SJSA1 (cell line): ENCODE measurements at regions not wholly inside any gene's neighbourhood (a gene's known extent, or its start where the extent isn't known, plus 50 kb on each side); places are given as distances from the start of the nearest gene placed in this dataset.

Experiments used
- DNase-seq, 2 experiments: peaks; one replicate each; pipeline ENCODE4 v3.0.0-alpha.2; 2015 to 2020; ENCODE audit warnings: low spot score in 2 of 2, low read depth in 1 of 2
- H3K27ac ChIP-seq: fragments of 250-450 bp; sonication (Bioruptor Pico); 2 replicates; pipeline ENCODE4 v1.5.1; 2020; ENCODE audit warnings: mild to moderate bottlenecking, moderate library complexity
- H3K27me3 ChIP-seq: fragments of 250-450 bp; sonication (Bioruptor Pico); replicated peaks from 2 replicates; pipeline ENCODE4 v1.5.1; 2020; ENCODE audit warnings: mild to moderate bottlenecking, moderate library complexity
- H3K36me3 ChIP-seq: fragments of 250-450 bp; sonication (Bioruptor Pico); 2 replicates; pipeline ENCODE4 v1.5.1; 2020; ENCODE audit warnings: mild to moderate bottlenecking
- H3K4me1 ChIP-seq: fragments of 250-450 bp; sonication (Bioruptor Pico); replicated peaks from 2 replicates; pipeline ENCODE4 v1.6.1; 2021; ENCODE audit warnings: mild to moderate bottlenecking
- H3K4me3 ChIP-seq: fragments of 250-450 bp; sonication (Bioruptor Pico); 2 replicates; pipeline ENCODE4 v1.5.1; 2020; ENCODE audit warnings: mild to moderate bottlenecking
- H3K9me3 ChIP-seq: fragments of 250-450 bp; sonication (Bioruptor Pico); replicated peaks from 2 replicates; pipeline ENCODE4 v1.5.1; 2020; ENCODE audit warnings: mild to moderate bottlenecking

DNA sequence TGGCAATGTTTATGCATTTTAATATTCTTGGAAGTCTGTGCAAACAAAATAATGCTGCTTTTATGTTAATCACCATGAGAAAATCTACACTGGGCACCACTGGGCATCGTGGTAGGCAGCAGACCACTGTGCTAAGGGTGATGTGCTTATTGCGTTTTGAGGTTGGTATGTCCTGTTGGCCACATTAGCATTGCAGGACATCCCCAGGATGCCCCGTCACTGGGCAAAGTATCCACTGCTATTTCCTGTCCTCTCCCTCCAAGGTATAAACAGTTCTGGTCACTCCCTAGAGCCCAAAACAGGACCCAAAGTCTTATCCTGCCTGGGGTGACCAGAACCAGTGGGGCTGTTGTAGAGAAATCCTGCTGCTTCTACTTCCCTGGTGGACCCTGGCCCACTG, 284.2 kb upstream of the ROPN1 start:
- no peak for DNase-seq
- no peaks in the 10 kb centered on the region for H3K9me3 ChIP-seq
- no peak overlapping the region for H3K27ac ChIP-seq

DNA sequence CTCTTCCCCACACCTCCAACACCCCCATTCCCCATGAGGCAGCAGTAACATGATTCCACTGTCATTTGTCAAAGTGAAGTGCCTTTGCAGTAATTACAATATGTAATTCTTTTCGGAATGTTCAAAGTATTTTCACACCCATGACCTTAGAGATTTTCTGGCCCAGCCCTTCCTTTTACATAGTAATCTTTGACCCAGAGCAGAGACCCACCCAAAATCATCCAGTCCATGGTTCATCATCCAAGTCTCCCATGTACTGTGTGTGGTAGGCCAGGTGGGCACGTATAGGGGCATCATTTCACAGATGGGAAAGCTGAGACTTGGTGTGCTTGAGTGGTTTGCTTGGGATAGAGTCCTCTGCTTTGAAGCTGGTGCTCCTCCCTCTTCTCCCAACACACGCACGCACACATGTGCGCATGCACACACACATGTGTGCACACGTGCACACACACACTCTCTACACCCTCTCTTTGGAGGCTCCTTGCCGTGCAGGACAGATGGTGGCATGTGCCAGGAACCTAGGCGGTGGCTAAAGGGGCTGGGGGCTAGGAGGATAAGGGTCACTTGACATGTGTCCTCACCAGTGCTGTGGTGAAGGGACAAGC, 284.7 kb upstream of the ROPN1 start:
- no peak overlapping the region for H3K4me3 ChIP-seq
- no peak for DNase-seq
- no peaks in the 10 kb centered on the region for H3K9me3 ChIP-seq
- peaks cover 22% of the 10 kb centered on the region for H3K4me1 ChIP-seq
- no peak overlapping the region for H3K27ac ChIP-seq
- H3K36me3 ChIP-seq, result no peaks in the 10 kb centered on the region
- no peaks in the 10 kb centered on the region for H3K27me3 ChIP-seq

More for the DNA sequence above, 284.2 kb upstream of the ROPN1 start:
- H3K36me3 ChIP-seq, result no peaks in the 10 kb centered on the region
- no peaks in the 10 kb centered on the region for H3K27me3 ChIP-seq
- H3K4me1 ChIP-seq, result peaks cover 22% of the 10 kb centered on the region
- H3K4me3 ChIP-seq, result no peak overlapping the region

DNA sequence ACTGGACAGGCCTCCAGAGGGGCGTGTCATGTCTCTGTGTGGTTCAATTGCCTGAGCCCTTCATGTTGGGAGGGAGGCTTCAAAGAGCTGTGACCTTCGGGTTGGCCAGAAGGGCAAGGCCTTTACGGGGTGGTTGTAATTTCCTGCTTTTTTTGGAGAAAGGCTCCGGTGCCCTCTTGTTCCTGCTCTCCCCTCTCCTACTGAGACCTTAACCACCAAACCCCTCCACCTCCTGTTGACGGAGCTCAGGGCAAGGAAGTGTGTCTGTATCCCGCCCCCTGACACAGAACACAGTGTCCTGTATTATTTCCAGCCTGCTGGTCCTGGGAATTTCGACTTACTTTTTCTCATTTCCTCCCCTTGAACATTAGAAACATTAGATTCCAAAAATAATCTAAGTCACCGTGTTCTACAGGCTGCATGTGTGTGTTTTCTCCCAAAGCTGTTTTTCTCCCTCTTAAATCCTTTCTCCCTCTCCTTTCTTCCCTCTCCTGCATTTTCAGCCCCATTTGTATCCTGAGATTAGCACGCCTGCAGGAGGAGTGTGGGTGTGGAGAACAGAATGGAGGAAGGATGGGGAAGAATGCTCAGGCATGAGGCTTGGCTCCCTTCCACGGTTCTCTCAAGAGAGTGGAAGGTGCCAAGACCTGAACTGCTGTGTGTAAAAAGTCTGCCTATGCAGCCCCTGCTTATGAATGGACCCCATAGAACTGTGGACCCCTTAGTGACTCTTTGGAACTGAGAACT, 285.4 kb upstream of the ROPN1 start:
- no peaks in the 10 kb centered on the region for H3K36me3 ChIP-seq
- no peaks in the 10 kb centered on the region for H3K27me3 ChIP-seq
- H3K4me1 ChIP-seq, result peaks cover 16% of the 10 kb centered on the region
- DNase-seq, result no peak
- no peak overlapping the region for H3K4me3 ChIP-seq
- H3K27ac ChIP-seq, result no peak overlapping the region
- no peaks in the 10 kb centered on the region for H3K9me3 ChIP-seq

DNA sequence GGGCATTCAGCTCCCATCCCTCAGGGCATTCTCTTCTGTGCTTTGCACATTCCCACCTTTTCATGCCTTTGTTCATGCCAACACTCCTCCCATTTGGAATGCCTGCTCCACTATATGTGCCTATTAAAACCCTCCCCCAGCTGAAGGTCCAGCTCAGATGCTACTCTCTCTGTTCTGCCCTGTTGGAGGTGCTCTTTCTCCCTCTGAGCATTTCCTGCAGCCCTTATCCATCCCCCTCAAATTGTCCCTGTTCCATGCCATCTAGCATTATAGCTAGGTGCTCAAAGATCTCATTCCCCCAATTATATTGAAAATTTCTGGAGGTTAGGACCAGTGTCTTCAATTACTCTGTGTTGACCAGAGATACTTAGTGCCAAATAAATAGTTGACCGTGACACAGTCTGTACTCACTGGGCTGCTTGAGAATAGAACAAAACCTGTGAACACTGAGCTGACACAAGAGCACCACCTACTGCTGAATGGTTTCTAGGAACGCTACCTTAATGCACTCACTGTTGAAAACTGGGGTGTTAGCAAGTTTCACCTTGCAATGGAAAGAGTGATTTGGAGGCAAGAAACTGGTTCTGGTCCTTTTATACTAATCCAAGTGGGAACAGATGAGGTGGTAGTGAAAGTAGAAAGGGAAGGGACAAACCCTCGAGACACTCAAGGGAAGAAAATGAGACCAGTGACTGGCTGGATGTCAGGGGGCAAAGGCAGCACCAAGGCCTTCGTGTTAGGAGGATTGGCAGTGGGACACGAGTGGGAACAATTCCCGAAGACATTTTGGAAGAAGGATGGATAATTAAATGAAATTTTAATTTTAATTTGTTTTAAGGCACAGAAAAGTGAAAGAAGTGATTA, 289.8 kb upstream of the ROPN1 start:
- Histone ChIP-seq H3K27me3 (no peaks in the 10 kb centered on the region), H3K36me3 (no peaks in the 10 kb centered on the region), H3K4me1 (no peaks in the 10 kb centered on the region), H3K9me3 (no peaks in the 10 kb centered on the region), H3K27ac (no peak overlapping the region), H3K4me3 (no peak overlapping the region)
- DNase-seq, result peak in 1 of 2 experiments; percentile 45

DNA sequence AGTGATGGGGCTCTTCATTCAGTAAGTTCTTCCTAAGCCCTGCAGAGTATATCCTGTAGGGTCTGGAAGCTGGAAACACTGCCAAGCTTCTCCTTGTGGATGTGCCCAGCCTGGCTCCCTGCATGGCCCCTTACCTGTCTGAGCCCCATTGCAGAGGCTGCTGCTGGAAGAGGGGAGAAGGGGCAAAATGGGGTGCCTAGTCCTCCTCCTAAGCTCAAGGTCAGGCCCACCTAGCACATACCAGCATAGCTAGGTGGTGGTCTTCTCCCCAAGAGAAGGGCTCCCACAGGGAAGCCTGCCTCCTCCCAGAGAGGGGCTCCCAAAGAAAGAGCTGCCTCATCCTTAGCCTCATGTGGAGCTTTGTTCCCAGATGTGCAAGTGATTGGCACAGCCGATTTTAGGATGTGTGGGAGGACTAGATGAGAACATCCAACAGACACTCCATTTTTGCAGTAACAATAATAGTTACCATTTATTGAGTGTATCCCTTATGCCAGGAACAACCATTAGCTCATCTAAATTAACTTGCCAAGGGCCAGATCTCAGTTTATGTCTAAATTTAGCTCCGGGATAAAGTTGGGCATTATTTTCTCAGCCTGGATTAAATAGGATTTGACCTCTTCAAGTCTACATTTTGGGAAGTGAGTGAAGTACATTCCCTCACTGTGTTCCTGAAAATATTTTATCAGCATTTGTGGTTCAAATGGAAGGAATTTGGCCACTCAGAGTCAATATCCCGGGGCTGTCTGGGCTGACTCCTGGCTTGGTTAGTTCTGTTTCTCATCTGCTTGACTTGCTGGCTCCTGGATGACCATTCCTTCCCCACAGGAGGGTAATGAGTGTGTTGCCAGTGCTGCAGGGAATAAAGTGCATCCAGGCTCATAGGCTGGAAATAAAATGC, 291.1 kb upstream of the ROPN1 start:
- Histone ChIP-seq H3K4me3 (no peak overlapping the region), H3K9me3 (no peaks in the 10 kb centered on the region), H3K27ac (no peak overlapping the region), H3K4me1 (no peaks in the 10 kb centered on the region), H3K36me3 (no peaks in the 10 kb centered on the region), H3K27me3 (no peaks in the 10 kb centered on the region)
- no peak for DNase-seq

DNA sequence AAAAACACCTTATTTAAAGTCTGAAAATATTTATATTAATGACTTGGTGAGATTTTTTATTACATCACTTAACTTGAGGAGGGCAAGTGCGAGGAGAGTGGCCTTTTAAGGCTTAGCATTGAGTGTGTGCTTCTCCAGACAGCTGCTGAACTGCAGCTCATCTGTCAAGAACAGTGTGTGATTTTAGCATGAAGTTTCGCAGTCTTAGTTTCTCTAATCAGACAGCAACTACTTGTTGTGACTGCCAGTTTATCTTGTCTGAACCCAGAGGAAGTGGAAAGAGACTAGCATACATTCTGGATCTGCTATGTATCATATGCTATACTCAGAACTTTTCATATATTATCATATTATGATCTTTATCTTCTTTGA, 291.7 kb upstream of the ROPN1 start:
- Histone ChIP-seq H3K4me1 (no peaks in the 10 kb centered on the region), H3K27me3 (no peaks in the 10 kb centered on the region), H3K4me3 (no peak overlapping the region), H3K36me3 (no peaks in the 10 kb centered on the region), H3K27ac (no peak overlapping the region), H3K9me3 (no peaks in the 10 kb centered on the region)
- no peak for DNase-seq

DNA sequence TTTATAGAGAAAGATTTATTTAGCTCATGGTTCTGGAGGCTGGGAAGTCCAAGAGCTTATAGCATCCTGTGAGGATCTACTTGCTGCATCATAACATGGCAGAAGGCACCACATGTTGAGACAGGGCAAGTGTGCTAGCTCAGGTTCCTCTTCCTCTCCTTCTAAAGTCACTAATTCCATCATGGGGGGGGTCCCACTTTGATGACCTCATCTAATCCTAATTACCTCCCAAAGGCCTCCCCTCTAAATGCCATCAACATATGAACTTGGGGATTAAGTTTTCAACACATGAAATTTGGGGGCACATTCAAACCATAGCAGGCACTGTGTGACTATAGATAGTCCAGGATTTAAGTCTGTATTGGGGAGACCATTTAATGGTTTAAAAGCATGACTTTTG, 297.1 kb upstream of the ROPN1 start:
- peaks cover 5% of the 10 kb centered on the region for H3K4me1 ChIP-seq
- H3K4me3 ChIP-seq, result no peak overlapping the region
- H3K9me3 ChIP-seq, result no peaks in the 10 kb centered on the region
- no peaks in the 10 kb centered on the region for H3K27me3 ChIP-seq
- H3K36me3 ChIP-seq, result no peaks in the 10 kb centered on the region
- no peak overlapping the region for H3K27ac ChIP-seq
- no peak for DNase-seq

DNA sequence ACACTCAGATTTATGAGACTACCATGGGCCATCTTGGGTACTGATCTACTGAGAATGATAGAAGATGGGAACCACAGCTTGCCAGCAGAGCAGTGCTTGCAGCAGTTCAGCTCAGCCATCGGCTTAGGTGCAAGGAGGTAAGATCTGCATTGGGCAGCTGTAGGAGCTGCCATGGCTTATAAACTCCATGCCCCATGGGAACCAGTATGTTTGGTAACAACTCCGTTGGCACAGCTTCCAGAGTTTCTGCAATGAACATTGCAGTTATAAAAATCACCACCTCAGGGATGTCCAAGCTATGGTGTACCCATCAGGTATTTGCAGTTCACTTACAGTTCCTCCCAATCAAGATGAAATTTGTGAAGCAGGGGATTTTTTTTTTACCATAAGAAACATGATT, 299.1 kb upstream of the ROPN1 start:
- no peaks in the 10 kb centered on the region for H3K36me3 ChIP-seq
- DNase-seq, result no peak
- no peaks in the 10 kb centered on the region for H3K9me3 ChIP-seq
- peaks cover 5% of the 10 kb centered on the region for H3K4me1 ChIP-seq
- no peak overlapping the region for H3K4me3 ChIP-seq
- H3K27me3 ChIP-seq, result no peaks in the 10 kb centered on the region
- H3K27ac ChIP-seq, result no peak overlapping the region

DNA sequence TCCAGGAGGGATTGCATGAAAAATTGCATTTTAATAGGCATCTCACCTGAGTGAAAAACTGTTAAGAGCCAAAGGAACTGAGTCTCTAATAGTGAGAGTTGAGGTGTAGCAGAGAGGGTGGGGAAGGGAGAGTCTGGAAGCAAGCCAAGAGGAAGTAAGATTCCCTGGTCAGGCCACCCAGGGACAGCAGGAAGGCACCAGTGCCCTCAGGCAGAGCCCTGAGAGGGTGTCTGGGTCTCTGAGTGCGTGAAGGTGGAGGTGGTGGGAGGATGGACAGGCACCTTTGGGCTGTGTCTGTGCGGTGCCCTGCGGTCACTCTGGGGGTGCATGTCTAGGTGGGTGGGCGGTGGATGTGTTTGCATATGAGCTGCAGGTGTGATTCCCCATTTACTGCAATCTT, 300.4 kb upstream of the ROPN1 start:
- DNase-seq, result no peak
- Histone ChIP-seq H3K36me3 (no peaks in the 10 kb centered on the region), H3K9me3 (no peaks in the 10 kb centered on the region), H3K4me3 (no peak overlapping the region), H3K27me3 (no peaks in the 10 kb centered on the region), H3K4me1 (peaks cover 7% of the 10 kb centered on the region), H3K27ac (no peak overlapping the region)

DNA sequence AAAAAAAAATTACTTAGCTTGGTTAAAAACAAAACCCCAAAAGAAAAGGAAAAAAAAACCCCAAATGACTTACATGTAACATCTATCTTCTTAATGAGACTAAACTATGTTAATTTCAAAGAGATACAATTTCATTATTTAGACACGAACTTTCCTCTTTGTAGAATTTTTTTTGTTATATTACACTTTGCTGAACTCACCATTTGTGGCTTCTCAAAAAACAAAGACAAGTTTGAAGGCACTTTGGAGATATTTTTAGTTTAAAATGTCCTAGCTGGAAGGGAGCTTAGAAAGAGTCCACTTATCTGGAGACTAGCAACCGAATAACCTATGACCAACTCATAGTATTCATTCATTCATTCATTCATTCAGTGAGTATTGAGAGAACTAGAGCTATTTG, 301.7 kb upstream of the ROPN1 start:
- no peaks in the 10 kb centered on the region for H3K36me3 ChIP-seq
- H3K27me3 ChIP-seq, result no peaks in the 10 kb centered on the region
- DNase-seq, result no peak
- peaks cover 15% of the 10 kb centered on the region for H3K4me1 ChIP-seq
- H3K27ac ChIP-seq, result no peak overlapping the region
- H3K9me3 ChIP-seq, result no peaks in the 10 kb centered on the region
- H3K4me3 ChIP-seq, result no peak overlapping the region

DNA sequence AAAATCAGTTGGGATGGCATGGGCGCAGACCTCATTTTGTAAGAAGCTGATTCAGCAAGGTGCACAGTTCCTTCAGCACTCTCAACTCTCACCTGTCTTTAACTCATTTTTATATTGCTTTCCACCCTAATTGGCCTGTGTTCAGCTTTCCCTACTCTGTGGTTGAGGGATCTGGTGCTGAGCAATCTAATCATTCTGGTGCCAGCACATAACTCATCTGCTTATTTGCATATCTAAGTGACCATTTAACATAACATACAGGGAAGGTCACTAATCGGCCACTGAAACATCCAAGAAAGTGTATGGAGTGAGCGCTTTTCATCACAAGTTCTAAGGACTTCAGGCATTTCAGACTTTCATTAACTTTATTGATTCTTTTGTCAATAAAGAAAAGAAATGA, 303.4 kb upstream of the ROPN1 start:
- DNase-seq, result no peak
- Histone ChIP-seq H3K9me3 (no peaks in the 10 kb centered on the region), H3K27ac (no peak overlapping the region), H3K36me3 (no peaks in the 10 kb centered on the region), H3K27me3 (no peaks in the 10 kb centered on the region), H3K4me3 (no peak overlapping the region), H3K4me1 (peaks cover 15% of the 10 kb centered on the region)

DNA sequence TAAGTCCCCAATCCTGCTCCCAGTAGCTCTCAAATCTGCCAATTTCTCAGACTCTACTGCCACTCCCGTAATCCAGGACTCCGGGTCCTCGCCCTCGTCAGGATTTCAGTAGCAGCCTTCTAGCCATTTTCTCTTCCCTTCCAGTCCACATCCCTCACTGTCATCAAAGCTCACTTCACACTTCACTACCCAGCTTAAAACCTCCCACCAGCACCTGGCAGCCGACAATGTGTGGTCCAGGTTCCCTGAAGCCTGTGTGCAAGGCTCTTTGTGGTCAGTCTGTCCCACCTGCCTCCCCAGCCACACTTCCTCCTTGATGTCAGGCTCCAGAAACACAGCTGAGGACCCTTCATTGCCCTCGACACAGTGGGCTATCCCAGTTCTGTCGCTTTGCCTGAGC, 304.5 kb upstream of the ROPN1 start:
- H3K4me1 ChIP-seq, result peaks cover 15% of the 10 kb centered on the region
- no peaks in the 10 kb centered on the region for H3K27me3 ChIP-seq
- H3K36me3 ChIP-seq, result no peaks in the 10 kb centered on the region
- no peak overlapping the region for H3K27ac ChIP-seq
- no peak overlapping the region for H3K4me3 ChIP-seq
- no peak for DNase-seq
- H3K9me3 ChIP-seq, result no peaks in the 10 kb centered on the region
